NB4 (cell line): ENCODE measurements at regions not wholly inside any gene's neighbourhood (a gene's known extent, or its start where the extent isn't known, plus 50 kb on each side); places are given as distances from the start of the nearest gene placed in this dataset.

Source experiments
- POLR2A ChIP-seq: IDR thresholded peaks from 2 replicates; pipeline ENCODE4 v1.6.1; 2011; ENCODE audit warnings: mild to moderate bottlenecking; ENCODE audit not compliant: insufficient read length; ENCODE audit errors: extremely low read depth
- TF ChIP-seq, protein P1 (sequence below): IDR thresholded peaks from one replicate; pipeline ENCODE4 v1.5.1; 2012; ENCODE audit warnings: low read depth, low read length
- TF ChIP-seq, protein P2 (sequence below): IDR thresholded peaks from 2 replicates; pipeline ENCODE4 v1.6.1; 2011; ENCODE audit warnings: low read depth, low read length

DNA sequence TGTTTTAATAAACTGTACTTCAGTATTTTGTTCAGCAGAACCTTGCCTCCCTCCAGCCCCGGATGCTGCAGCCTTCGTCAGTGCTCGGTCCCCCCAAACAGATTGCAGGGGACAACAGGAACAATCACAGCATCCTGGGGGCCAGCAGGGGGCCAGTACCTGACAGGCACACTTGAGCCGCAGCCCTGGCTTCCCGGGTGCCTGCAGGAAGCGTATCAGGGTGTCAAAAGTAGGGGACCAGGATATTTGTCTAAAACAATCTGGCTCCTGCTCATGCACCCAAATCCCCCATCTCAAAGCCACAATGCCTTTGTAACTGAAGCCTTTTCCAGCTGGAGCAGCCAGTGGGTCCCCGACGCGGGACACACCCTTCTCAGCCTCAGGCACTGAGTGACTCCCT, 167.5 kb upstream of the TSHZ3 start:
- TF ChIP-seq, protein P1, sequence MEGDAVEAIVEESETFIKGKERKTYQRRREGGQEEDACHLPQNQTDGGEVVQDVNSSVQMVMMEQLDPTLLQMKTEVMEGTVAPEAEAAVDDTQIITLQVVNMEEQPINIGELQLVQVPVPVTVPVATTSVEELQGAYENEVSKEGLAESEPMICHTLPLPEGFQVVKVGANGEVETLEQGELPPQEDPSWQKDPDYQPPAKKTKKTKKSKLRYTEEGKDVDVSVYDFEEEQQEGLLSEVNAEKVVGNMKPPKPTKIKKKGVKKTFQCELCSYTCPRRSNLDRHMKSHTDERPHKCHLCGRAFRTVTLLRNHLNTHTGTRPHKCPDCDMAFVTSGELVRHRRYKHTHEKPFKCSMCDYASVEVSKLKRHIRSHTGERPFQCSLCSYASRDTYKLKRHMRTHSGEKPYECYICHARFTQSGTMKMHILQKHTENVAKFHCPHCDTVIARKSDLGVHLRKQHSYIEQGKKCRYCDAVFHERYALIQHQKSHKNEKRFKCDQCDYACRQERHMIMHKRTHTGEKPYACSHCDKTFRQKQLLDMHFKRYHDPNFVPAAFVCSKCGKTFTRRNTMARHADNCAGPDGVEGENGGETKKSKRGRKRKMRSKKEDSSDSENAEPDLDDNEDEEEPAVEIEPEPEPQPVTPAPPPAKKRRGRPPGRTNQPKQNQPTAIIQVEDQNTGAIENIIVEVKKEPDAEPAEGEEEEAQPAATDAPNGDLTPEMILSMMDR = no peak
- TF ChIP-seq POLR2A = no peak
- TF ChIP-seq, protein P2, sequence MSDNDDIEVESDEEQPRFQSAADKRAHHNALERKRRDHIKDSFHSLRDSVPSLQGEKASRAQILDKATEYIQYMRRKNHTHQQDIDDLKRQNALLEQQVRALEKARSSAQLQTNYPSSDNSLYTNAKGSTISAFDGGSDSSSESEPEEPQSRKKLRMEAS = no peak
